HepG2 (cell line): ENCODE measurements at regions not wholly inside any gene's neighbourhood (a gene's known extent, or its start where the extent isn't known, plus 50 kb on each side); places are given as distances from the start of the nearest gene placed in this dataset.

Experiments used
- ATAC-seq: fragments of 200-7000 bp; cut with Tn5 transposase; 3 replicates; pipeline ENCODE4 v1.9.1; 2020; ENCODE audit warnings: mild to moderate bottlenecking, moderate library complexity
- BruUV-seq: library from RNA; stranded (reverse); fragments of 400-500 nt; replicated peaks from 2 replicates; lab custom pipeline; 2021; lab: Mats Ljungman, UMichigan
- CTCF ChIA-PET: fragments of 300-600 bp; formaldehyde crosslinking; extraction: SDS; loops from one replicate; lab custom pipeline; 2021; ENCODE audit warnings: low total read pairs, inconsistent platforms, low intra/inter-chr PET ratio; lab: Yijun Ruan, JAX
- POLR2A ChIA-PET: fragments of 350-600 bp; sonication (Branson Sonifier 250); formaldehyde crosslinking; loops from one replicate; lab custom pipeline; 2020; ENCODE audit warnings: antibody characterized with exemption, inconsistent platforms; lab: Yijun Ruan, JAX
- DNase-seq: peaks from one replicate; pipeline ENCODE4 v3.0.0-alpha.2; 2015; ENCODE audit warnings: low spot score
- FAIRE-seq: peaks from 3 replicates; lab custom pipeline; 2011; peaks lifted over from hg19 to GRCh38; lab: Jason Lieb, UNC
- H2AFZ ChIP-seq: one replicate; pipeline ENCODE4 v1.6.1; 2011; ENCODE audit warnings: low read length, inconsistent platforms
- H3K27ac ChIP-seq: fragments of 300-600 bp; 3 replicates; pipeline ENCODE4 v1.8.0; 2011; ENCODE audit warnings: mixed run types, mild to moderate bottlenecking, mixed read lengths, low read length, inconsistent platforms; ENCODE audit not compliant: insufficient read depth; ENCODE audit errors: extremely low read length
- H3K27me3 ChIP-seq, 2 experiments: fragments of 200-600 bp in 1 of 2; 2 replicates in 1 of 2; 3 replicates in 1 of 2; pipeline versions ENCODE4 v1.6.0 to v1.8.0; 2011; ENCODE audit warnings: low read length in 2 of 2, mild to moderate bottlenecking in 2 of 2, moderate library complexity in 2 of 2, inconsistent platforms in 1 of 2; ENCODE audit not compliant: insufficient read depth in 2 of 2, control insufficient read depth in 1 of 2
- H3K36me3 ChIP-seq, 2 experiments: fragments of 200-600 bp in 1 of 2; replicated peaks in 1 of 2; 2 replicates in 1 of 2; 3 replicates in 1 of 2; pipeline versions ENCODE4 v1.5.1 to v1.8.0; 2011; ENCODE audit warnings: low read length in 2 of 2, inconsistent platforms in 1 of 2; ENCODE audit not compliant: insufficient read depth in 2 of 2, control insufficient read depth in 1 of 2
- H3K4me1 ChIP-seq: 2 replicates; pipeline ENCODE4 v1.5.1; 2012; ENCODE audit warnings: low read length, inconsistent platforms; ENCODE audit not compliant: insufficient read depth
- H3K4me2 ChIP-seq: 2 replicates; pipeline ENCODE4 v1.6.0; 2011; ENCODE audit warnings: low read depth, low read length, inconsistent platforms
- H3K4me3 ChIP-seq, 3 experiments: fragments of 200-600 bp in 1 of 3; sonication (generic), shearing (Covaris generic) in 1 of 3; replicated peaks in 1 of 3; 2 replicates each; pipeline ENCODE4 v1.5.1; 2011 to 2016; ENCODE audit warnings: low read length in 3 of 3, inconsistent platforms in 2 of 3, low read depth in 2 of 3, mild to moderate bottlenecking in 2 of 3, control low read depth in 1 of 3, mixed read lengths in 1 of 3; ENCODE audit not compliant: insufficient read depth in 1 of 3
- H3K79me2 ChIP-seq: one replicate; pipeline ENCODE4 v1.6.1; 2011; ENCODE audit warnings: low read length, inconsistent platforms; ENCODE audit not compliant: insufficient read depth
- H3K9ac ChIP-seq: 2 replicates; pipeline ENCODE4 v1.6.0; 2011; ENCODE audit warnings: mild to moderate bottlenecking, low read depth, low read length, inconsistent platforms; ENCODE audit not compliant: insufficient read depth
- H3K9me3 ChIP-seq: 2 replicates; pipeline ENCODE4 v1.5.1; 2012; ENCODE audit warnings: mild to moderate bottlenecking, low read length
- H4K20me1 ChIP-seq: 2 replicates; pipeline ENCODE4 v1.6.0; 2011; ENCODE audit warnings: inconsistent platforms, mild to moderate bottlenecking, low read length, moderate library complexity; ENCODE audit not compliant: insufficient read depth
- HDAC6 ChIP-seq: fragments of 200-600 bp; sonication (generic); IDR thresholded peaks from 2 replicates; pipeline ENCODE4 v1.7.0; 2017; ENCODE audit warnings: mild to moderate bottlenecking, antibody characterized with exemption, low read length, low read depth
- IKZF1 ChIP-seq: fragments of 450-650 bp; IDR thresholded peaks from 2 replicates; pipeline ENCODE4 v1.7.1; 2016
- KAT2B ChIP-seq: fragments of 150-350 bp; IDR thresholded peaks from 2 replicates; pipeline ENCODE4 v1.6.1; 2014; ENCODE audit warnings: low read depth, low read length, borderline replicate concordance
- NFE2L2 ChIP-seq: fragments of 150-350 bp; IDR thresholded peaks from 2 replicates; pipeline ENCODE4 v1.6.1; 2014; ENCODE audit warnings: low read length
- ZNF556 ChIP-seq: sonication (generic); formaldehyde crosslinking; IDR thresholded peaks from 2 replicates; pipeline ENCODE4 v1.4.0; 2020; ENCODE audit warnings: mild to moderate bottlenecking, missing genetic modification reagents, borderline replicate concordance
- ZSCAN31 ChIP-seq: sonication (generic); formaldehyde crosslinking; IDR thresholded peaks from 2 replicates; pipeline ENCODE4 v1.5.0; 2020; ENCODE audit warnings: low read depth, mild to moderate bottlenecking, missing genetic modification reagents
- WGBS: methylation state at CpG from one replicate; pipeline ENCODE4 v1.1.6; 2017; ENCODE audit warnings: low lambda C conversion rate; 5-methylcytosine and 5-hydroxymethylcytosine counted together
- in situ Hi-C: cut with HindIII; loops from 2 replicates; pipeline ENCODE4 v1.10.0; 2017; ENCODE audit warnings: low pct_unique_long_range_greater_than_20kb; ENCODE audit not compliant: extremely low pct_ligation_motif_present
- intact Hi-C: fragments of 100-400 bp; cut with micrococcal nuclease; formaldehyde crosslinking; loops from one replicate; pipeline ENCODE4 v1.10.0; 2022; ENCODE audit not compliant: unreplicated experiment
- TF ChIP-seq, protein P1 (sequence below): sonication (generic); formaldehyde crosslinking; IDR thresholded peaks from 2 replicates; pipeline ENCODE4 v1.5.1; 2020; ENCODE audit warnings: mild to moderate bottlenecking, moderate library complexity, missing genetic modification reagents
- TF ChIP-seq, protein P2 (sequence below): sonication (generic); formaldehyde crosslinking; IDR thresholded peaks from 2 replicates; pipeline ENCODE4 v1.4.0; 2020; ENCODE audit warnings: missing genetic modification reagents, low read depth, mild to moderate bottlenecking, borderline replicate concordance

- TF ChIP-seq, protein P1, sequence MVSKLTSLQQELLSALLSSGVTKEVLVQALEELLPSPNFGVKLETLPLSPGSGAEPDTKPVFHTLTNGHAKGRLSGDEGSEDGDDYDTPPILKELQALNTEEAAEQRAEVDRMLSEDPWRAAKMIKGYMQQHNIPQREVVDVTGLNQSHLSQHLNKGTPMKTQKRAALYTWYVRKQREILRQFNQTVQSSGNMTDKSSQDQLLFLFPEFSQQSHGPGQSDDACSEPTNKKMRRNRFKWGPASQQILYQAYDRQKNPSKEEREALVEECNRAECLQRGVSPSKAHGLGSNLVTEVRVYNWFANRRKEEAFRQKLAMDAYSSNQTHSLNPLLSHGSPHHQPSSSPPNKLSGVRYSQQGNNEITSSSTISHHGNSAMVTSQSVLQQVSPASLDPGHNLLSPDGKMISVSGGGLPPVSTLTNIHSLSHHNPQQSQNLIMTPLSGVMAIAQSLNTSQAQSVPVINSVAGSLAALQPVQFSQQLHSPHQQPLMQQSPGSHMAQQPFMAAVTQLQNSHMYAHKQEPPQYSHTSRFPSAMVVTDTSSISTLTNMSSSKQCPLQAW (CRISPR knock-in tag): no peak
- TF ChIP-seq NFE2L2 (no peak), HDAC6 (no peak)
- TF ChIP-seq, protein P2, sequence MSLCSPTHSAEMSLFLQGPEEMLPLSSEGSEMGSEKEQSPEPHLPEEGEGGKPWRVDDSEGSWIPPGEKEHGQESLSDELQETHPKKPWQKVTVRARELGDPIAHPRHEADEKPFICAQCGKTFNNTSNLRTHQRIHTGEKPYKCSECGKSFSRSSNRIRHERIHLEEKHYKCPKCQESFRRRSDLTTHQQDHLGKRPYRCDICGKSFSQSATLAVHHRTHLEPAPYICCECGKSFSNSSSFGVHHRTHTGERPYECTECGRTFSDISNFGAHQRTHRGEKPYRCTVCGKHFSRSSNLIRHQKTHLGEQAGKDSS: no peak
- TF ChIP-seq, all 625 proteins: peak for 0
Observed at GRCh38 chr4:97013309-97013708, 1130.0 kb downstream of the STPG2 start (continued).

GRCh38 chr4:97013711-97014110 lies 1129.6 kb downstream of the STPG2 start:
- no peak for FAIRE-seq
- H3K9ac ChIP-seq: no peak overlapping the region
- H3K79me2 ChIP-seq: no peaks in the 10 kb centered on the region
- TF ChIP-seq IKZF1 (no peak), KAT2B (no peak), ZSCAN31 (CRISPR knock-in tag) (no peak), ZNF556 (CRISPR knock-in tag) (no peak)
- H3K9me3 ChIP-seq: no peaks in the 10 kb centered on the region
- DNase-seq: no peak
- no TSS peak for BruUV-seq
- H3K27ac ChIP-seq: no peak overlapping the region
- CTCF ChIA-PET: no interaction called here
- no peak overlapping the region for H3K4me2 ChIP-seq
- POLR2A ChIA-PET: no interaction called here
- H2AFZ ChIP-seq: no peak overlapping the region
- H4K20me1 ChIP-seq: no peaks in the 10 kb centered on the region
- no peak for ATAC-seq
- H3K36me3 ChIP-seq: no peaks in the 10 kb centered on the region
- H3K27me3 ChIP-seq: no peaks in the 10 kb centered on the region
- WGBS: 3% methylated on average over 2 of the region's 2 CpGs
- in situ Hi-C loops: no loop called here
- H3K4me3 ChIP-seq: no peak overlapping the region
- intact Hi-C loops: no loop called here
- H3K4me1 ChIP-seq: no peaks in the 10 kb centered on the region
